HL-60 (cell line): ENCODE measurements at regions not wholly inside any gene's neighbourhood (a gene's known extent, or its start where the extent isn't known, plus 50 kb on each side); places are given as distances from the start of the nearest gene placed in this dataset.

Experiments used
- DNase-seq, 2 experiments: peaks; one replicate each; pipeline ENCODE4 v3.0.0-alpha.2; 2010 to 2020; ENCODE audit warnings: low read depth in 1 of 2, low spot score in 1 of 2
- H3K27ac ChIP-seq: fragments of 250-450 bp; sonication (Bioruptor Pico); replicated peaks from 2 replicates; pipeline ENCODE4 v1.5.1; 2020; ENCODE audit warnings: mild to moderate bottlenecking, moderate library complexity
- H3K27me3 ChIP-seq: fragments of 250-450 bp; sonication (Bioruptor Pico); 2 replicates; pipeline ENCODE4 v1.5.1; 2021; ENCODE audit warnings: mild to moderate bottlenecking, moderate library complexity; ENCODE audit not compliant: insufficient read depth, poor library complexity, severe bottlenecking
- H3K4me3 ChIP-seq: replicated peaks from 2 replicates; pipeline ENCODE4 v1.5.1; 2011; ENCODE audit warnings: mild to moderate bottlenecking, control low read depth, low read length; ENCODE audit not compliant: insufficient read depth
- CTCF ChIP-seq: IDR thresholded peaks from one replicate; pipeline ENCODE4 v1.5.1; 2011; ENCODE audit warnings: low read length, control low read depth, inconsistent platforms; ENCODE audit not compliant: insufficient read depth
- GABPA ChIP-seq: IDR thresholded peaks from 2 replicates; pipeline ENCODE4 v1.6.1; 2012; ENCODE audit warnings: low read depth
- POLR2AphosphoS5 ChIP-seq: IDR thresholded peaks from 2 replicates; pipeline ENCODE4 v1.6.1; 2012; ENCODE audit warnings: low read depth
- REST ChIP-seq: IDR thresholded peaks from 2 replicates; pipeline ENCODE4 v1.6.1; 2012; ENCODE audit warnings: low read depth; ENCODE audit not compliant: insufficient replicate concordance
- SPI1 ChIP-seq: IDR thresholded peaks from 2 replicates; pipeline ENCODE4 v1.6.1; 2012; ENCODE audit warnings: low read depth, mild to moderate bottlenecking, borderline replicate concordance

GRCh38 chr4:159540501-159540900, 437.6 kb downstream of the RAPGEF2 start:
- Histone ChIP-seq H3K27ac (no peak overlapping the region), H3K4me3 (no peak overlapping the region), H3K27me3 (peaks cover 3% of the 10 kb centered on the region)
- TF ChIP-seq SPI1 (no peak), CTCF (no peak), REST (no peak), GABPA (no peak), POLR2AphosphoS5 (no peak)
- DNase-seq = no peak

- TF ChIP-seq REST (no peak), SPI1 (no peak), GABPA (no peak)
- H3K27me3 ChIP-seq = peaks cover 3% of the 10 kb centered on the region
Observed at GRCh38 chr4:159541143-159541542, 438.3 kb downstream of the RAPGEF2 start.

GRCh38 chr4:159542296-159542695, 439.4 kb downstream of the RAPGEF2 start:
- DNase-seq = no peak
- Histone ChIP-seq H3K4me3 (no peak overlapping the region), H3K27me3 (peaks cover 3% of the 10 kb centered on the region), H3K27ac (no peak overlapping the region)
- no peak for TF ChIP-seq POLR2AphosphoS5
- no peak for TF ChIP-seq CTCF
- TF ChIP-seq REST = no peak
- TF ChIP-seq GABPA = no peak
- no peak for TF ChIP-seq SPI1

More at GRCh38 chr4:159541143-159541542, 438.3 kb downstream of the RAPGEF2 start:
- DNase-seq = no peak
- Histone ChIP-seq H3K27ac (no peak overlapping the region), H3K4me3 (no peak overlapping the region)

- Histone ChIP-seq H3K4me3 (no peak overlapping the region), H3K27me3 (peaks cover 3% of the 10 kb centered on the region), H3K27ac (no peak overlapping the region)
- DNase-seq = no peak
- TF ChIP-seq GABPA (no peak), CTCF (no peak), REST (no peak)
Observed at GRCh38 chr4:159543831-159544230, 441.0 kb downstream of the RAPGEF2 start.
